ENCODE measurements at regions not wholly inside any gene's neighbourhood (a gene's known extent, or its start where the extent isn't known, plus 50 kb on each side); places are given as distances from the start of the nearest gene placed in this dataset.
A peak's percentile ranks its signal among the peaks of the same experiment; 100 is the strongest.
"Not testable (repeated sequence)": the region's sequence is repeated elsewhere in the genome, so short reads cannot be mapped to it uniquely, and the experiment has no call there.

- no peak for DNase-seq
Observed at GRCh38 chr11:29616611-29617010, 400.2 kb downstream of the KCNA4 start.

DNA sequence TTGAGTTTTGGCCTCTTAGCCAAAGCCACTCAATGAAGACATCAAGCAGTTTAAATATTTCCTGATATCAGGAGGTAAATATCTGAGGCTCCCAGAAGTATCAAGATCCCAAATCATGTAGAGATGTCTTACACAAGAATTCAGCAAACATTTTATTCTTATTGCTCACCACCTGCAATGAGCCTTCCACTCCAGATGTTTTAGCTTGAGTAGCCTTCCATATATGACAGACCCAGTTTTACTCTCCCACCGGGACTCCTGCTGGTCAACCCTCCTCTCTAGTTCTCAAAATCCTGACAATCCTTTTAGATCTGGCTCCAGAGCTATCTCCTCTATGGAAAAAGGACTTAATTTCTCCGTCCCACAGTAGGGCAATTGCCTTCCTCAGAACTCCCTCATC lies 404.4 kb downstream of the KCNA4 start:
- no peak for DNase-seq

GRCh38 chr11:29606330-29607031 lies 410.3 kb downstream of the KCNA4 start:
- DNase-seq = no peak

GRCh38 chr11:29600151-29600575 lies 416.7 kb downstream of the KCNA4 start:
- DNase-seq = not testable (repeated sequence)

DNA sequence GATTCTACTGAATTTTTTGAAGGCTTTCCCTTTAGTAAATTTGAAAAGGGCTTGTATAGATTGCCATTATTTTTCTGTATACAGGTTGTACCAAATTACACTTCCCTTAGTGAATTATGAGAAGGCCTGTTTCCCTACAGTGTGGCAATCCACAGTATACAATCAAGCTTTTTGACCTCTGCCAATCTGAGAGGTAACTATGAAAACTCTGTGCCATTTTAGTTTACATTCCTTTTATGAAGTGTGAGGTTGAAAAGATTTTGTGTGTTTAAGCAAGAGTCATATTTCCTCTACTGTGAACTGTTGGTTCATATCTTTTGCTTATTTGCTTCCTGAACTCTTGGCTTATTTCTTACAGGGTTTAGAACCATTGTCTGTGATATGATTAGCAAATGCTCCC lies 432.5 kb downstream of the KCNA4 start:
- no peak for DNase-seq

DNA sequence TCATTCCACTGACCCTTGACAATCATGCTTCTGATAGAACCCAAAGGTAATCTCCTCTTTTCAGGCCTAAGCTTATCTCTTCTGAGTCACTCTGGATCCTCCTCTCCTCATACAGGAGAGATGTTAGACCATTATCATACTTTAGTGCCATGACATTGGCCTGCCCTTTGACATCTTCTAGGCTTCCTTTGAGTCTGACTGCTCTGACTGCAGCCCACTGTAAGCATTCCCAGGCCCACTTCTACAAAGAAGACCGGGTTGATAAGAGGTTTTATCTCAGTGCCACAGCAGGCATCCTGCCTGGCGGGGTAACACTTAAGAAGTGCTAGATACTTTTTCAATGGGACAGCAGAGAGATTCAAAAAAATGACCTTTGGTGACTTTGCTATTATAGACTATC lies 438.0 kb downstream of the KCNA4 start:
- no peak for DNase-seq

DNA sequence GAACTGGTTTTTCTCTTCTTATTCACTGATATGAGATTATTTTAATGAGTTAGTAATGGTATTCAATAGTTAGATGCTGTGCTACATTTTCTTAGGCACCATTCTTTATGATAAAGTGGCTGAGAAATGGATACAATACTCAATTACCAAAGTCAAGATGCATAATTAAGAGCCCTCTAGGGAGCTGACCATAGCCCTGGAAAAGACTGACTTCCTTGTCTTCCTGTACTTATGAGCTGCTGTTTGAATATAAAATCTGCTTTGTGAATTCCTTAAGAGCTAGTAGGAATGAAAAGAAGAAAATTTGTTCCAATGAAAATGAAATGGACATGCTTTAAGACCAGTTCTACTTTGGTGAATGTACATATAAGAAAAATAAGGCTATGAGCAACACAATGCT lies 452.3 kb downstream of the KCNA4 start:
- no peak for DNase-seq

DNA sequence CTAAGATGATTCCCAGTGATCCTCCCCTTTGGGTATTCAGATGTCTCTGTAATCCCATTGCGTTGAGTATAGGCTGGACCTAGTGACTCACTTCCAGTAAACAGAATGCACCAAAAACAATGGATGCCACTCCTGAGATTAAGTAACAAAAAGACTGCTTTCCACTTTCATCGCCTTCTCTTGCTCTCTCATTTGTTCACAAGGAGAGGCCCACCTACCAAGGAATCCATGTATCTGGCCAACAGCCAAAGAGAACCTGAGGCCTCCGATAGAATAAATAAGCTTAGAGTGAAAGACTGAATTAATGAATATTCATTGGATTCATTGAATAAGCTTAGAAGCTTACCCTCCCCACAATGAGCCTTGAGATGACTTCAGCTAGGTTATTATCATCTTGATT lies 454.6 kb downstream of the KCNA4 start:
- DNase-seq = no peak

- no peak for DNase-seq
Observed at GRCh38 chr11:29553990-29554389, 462.8 kb downstream of the KCNA4 start.

DNA sequence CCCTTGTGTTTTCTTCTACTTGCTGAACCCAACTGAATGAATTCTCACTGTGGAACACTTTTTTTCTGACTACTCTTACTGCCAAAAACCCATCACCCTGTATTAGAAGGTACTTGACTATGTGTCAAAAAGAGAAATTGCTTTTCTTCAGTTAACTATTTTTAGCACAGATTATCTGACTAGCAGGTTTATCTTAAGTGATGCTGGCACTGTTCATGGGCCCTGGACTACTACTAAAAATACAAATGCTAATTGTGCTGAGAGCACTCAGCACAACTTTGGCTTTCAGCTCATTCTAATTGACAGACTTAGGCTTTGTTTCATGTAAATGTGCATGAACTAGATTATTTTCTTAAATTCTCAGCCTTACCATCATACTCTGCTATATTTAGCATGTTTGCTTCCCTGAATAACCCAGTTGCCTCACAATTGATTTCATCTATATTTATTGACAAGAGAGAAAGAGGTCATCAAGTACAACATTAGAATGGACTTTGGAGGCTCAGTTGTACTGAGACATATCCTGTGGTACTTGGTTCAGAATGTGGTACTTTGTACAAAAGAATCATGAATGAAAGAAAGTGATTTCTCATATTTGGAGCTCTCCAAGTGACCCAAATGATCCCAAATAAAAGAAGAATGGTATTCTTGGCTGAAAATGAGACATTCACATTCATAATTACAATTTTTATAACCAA lies 478.3 kb downstream of the KCNA4 start:
- no peak for DNase-seq

DNA sequence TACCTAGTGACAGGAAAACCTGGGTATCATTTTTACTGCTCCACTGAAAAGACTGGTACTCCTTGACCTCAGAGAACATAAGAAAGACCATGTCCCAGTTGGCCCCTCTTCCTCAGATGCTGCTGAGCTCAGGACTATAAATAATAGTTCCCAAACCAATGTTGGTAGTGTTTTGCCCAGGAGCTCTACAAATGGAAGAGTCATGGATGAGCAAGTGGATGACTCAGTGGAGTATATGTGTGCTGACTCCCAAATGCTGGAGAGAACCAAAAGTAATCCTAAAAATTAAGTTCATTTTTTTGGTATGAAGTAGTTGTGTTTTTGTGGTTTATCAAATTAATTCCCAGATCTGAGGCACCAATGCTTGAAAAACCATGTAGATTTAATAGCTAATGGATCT lies 482.0 kb downstream of the KCNA4 start:
- no peak for DNase-seq

- DNase-seq = no peak
Observed at GRCh38 chr11:29530961-29531360, 485.9 kb downstream of the KCNA4 start.

- DNase-seq = peak; percentile 90
Observed at GRCh38 chr11:29527391-29527936, 489.4 kb downstream of the KCNA4 start.

DNA sequence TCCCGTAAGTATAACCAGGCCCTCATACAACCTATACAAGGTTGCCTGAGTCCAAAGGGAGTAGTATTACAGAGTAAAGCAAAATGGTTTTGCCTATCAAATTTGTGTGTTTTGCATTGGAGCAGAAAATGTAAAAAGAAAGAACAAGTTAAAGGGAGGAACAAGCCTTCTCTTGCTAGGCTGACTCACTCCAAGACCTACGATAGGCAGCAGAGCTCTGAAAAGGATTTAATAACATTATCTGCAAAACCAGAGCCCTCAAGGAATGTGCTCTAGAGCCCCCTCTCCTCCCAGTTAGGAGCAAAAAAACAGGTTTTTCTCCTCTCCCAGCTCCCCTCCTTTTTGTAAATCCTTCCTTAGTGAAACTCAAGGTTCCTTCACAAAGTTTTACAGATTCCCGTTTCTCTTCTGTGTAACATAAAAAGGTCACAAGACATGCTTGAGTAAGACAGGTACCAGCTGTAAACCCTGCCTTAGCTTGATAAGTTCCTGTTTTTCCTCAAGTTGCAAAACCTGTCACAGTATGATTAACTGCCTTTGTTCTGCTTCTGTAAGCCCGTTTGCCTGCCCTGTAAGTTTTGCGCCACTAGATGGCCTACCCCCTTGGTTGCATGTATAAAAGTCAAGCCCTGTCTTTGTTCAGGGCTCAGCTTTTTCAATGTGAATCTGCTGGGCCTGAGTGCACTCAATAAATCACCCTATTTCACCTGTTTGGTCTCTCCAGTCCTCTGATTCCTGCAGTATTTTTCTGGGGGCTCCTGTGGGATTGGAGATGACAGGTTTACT lies 498.2 kb downstream of the KCNA4 start:
- peak; percentile 73 to 74 for DNase-seq

- DNase-seq = no peak
Observed at GRCh38 chr11:29511394-29511793, 505.4 kb downstream of the KCNA4 start.

DNA sequence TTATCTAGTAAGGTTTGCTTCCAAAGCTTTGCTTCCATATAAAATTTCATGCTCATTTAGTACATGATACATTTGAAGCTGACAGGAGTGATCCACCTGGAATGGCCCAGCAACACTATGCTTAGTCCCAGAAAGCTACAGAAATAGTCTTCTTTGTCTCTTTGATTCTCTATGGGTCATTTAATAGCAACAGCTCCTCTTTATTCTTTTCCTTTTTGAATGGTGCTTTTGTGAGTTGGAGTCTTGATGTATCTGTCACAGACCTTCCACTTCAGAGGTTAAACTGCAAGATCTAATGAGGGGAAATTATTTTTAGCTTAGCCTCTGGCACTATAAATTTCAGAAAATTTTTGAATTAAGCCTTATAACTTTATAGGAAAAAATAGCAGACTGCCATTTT lies 509.5 kb downstream of the KCNA4 start:
- no peak for DNase-seq

DNA sequence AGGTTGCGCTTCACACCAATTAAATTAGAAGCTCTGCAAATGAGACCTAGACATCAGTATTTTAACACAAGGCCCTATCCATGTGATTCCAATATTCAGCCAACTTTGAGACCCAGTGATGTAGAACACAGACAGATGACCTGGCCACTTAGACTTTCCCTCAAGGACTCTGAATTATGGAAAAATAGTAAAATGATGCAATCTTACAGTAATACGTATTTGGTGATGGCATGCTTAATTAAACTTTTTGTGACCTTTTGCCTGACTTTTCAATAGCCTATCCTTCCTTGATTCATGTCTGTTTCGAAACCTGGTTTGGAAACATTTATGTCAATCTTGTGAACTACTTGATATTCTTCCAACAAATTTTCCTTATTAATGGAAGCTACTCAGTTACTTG lies 521.2 kb downstream of the KCNA4 start:
- no peak for DNase-seq

- no peak for DNase-seq
Observed at GRCh38 chr11:29490938-29491337, 525.9 kb downstream of the KCNA4 start.

DNA sequence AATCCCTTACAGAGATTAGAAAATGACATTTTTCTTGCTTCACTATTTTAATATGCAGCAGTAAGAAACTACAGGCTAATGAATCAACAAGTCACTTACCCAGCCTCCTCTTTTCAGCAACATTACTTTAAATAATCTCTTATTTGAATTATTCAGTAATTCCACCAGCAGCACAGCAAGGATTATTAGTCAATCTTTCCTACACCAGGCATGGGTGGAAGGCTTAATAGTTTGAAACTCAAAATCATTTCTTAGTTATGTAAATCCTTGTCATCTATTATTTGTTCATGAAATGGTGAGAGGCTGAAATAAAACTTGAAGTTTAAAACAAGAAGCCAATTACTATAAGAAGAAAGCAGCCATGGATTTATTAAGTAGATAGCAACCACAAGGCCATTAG lies 530.5 kb downstream of the KCNA4 start:
- DNase-seq = no peak

- DNase-seq = no peak
Observed at GRCh38 chr11:29485641-29486040, 531.2 kb downstream of the KCNA4 start.

DNA sequence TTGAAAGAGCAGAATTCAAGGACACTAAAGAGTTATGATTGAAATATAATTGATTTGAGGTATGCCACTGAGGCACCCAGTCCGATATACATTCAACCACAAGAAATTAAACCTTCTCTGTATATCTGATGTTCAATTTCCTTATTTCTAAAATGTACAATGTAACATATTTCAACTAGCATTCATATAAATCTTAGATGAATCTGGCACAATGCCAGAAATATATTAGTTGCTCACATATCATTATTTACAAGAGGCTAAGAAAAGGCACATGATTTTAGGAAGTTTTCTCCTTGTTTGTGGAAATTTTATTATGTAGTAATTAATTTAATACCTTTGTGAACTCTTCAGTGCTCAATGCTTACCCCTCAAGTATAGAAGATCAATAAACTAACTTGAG lies 532.3 kb downstream of the KCNA4 start:
- no peak for DNase-seq

- DNase-seq = no peak
Observed at GRCh38 chr11:29483831-29484230, 533.0 kb downstream of the KCNA4 start.

DNA sequence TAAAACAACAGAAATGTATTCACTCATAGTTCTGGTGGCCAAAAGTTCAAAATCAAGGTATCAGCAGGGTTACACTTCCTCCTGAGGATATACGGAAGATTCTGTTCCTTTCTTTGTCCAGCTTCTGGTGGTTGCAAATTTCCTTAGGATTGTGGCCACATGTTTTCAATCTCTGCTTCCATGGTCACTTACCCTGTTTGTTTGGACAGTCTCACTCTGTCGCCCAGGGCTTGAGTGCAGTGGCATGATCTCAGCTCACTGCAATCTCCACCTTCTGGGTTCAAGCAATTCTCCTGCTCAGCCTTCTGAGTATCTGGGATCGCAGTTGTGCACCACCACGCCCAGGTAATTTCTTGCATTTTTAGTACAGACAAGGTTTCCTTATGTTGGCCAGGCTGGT lies 534.3 kb downstream of the KCNA4 start:
- DNase-seq = no peak

DNA sequence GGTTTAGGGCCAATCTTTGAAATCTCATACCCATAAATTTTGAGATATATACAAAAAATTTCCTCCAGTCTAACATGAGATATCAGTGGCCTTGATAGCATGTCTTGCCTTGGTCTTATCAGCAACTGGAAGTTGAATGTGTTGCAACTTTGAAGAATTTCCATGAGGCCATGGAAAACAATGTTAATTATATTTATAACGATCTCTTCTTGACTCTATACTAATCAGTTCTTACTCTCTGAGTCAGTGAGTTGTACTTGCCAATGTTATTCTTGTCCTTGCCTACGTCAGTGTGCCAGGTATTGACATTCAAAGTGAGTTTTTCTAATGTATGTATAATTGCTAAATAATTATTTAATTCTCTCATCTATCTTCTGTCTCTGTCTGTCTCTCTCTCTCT lies 535.1 kb downstream of the KCNA4 start:
- DNase-seq = no peak

Measured in inflammatory macrophage treated with lipopolysaccharide for 1 hour (primary cell).